ENCODE measurements at regions not wholly inside any gene's neighbourhood (a gene's known extent, or its start where the extent isn't known, plus 50 kb on each side); places are given as distances from the start of the nearest gene placed in this dataset.
"Not testable (repeated sequence)": the region's sequence is repeated elsewhere in the genome, so short reads cannot be mapped to it uniquely, and the experiment has no call there.

GRCh38 chr4:82247171-82247570 is 126.6 kb downstream of the HNRNPD start:
- Histone ChIP-seq H3K27me3 (ENCODE audit: control insufficient read depth, low read length) (no peaks in the 10 kb centered on the region), H3K4me1 (ENCODE audit: control insufficient read depth, low read length) (no peaks in the 10 kb centered on the region)
- TF ChIP-seq EZH2phosphoT487 (IDR thresholded peaks at IDR 0.05; ENCODE audit: borderline replicate concordance, low read length), result no peak
- no peak for TF ChIP-seq CTCF (IDR thresholded peaks at IDR 0.05; ENCODE audit: low read depth, low read length, poor library complexity, severe bottlenecking)

GRCh38 chr4:82241534-82241933 is 132.3 kb downstream of the HNRNPD start:
- TF ChIP-seq EZH2phosphoT487 (IDR thresholded peaks at IDR 0.05; ENCODE audit: borderline replicate concordance, low read length) (no peak), CTCF (IDR thresholded peaks at IDR 0.05; ENCODE audit: low read depth, low read length, poor library complexity, severe bottlenecking) (no peak)
- H3F3A ChIP-seq (ENCODE audit: control insufficient read depth, insufficient read depth), result no peaks in the 10 kb centered on the region
- H3K4me3 ChIP-seq (ENCODE audit: low read length), result no peak overlapping the region
- H3K79me2 ChIP-seq (ENCODE audit: control insufficient read depth, low read length), result no peaks in the 10 kb centered on the region
- H3K36me3 ChIP-seq (ENCODE audit: control insufficient read depth, low read length), result no peaks in the 10 kb centered on the region
- H3K27me3 ChIP-seq (ENCODE audit: control insufficient read depth, low read length), result no peaks in the 10 kb centered on the region
- no peaks in the 10 kb centered on the region for H3K4me1 ChIP-seq (ENCODE audit: control insufficient read depth, low read length)
- no peak overlapping the region for H3K27ac ChIP-seq (ENCODE audit: low read depth, low read length)
- H3K4me2 ChIP-seq (ENCODE audit: low read length), result no peak overlapping the region
- no peaks in the 10 kb centered on the region for H3K9me3 ChIP-seq (ENCODE audit: control insufficient read depth, insufficient read depth, low read length)
- H4K20me1 ChIP-seq (ENCODE audit: control insufficient read depth, insufficient read depth, low read depth, low read length), result no peaks in the 10 kb centered on the region
- no peaks in the 10 kb centered on the region for H3K9me2 ChIP-seq (replicated peaks; ENCODE audit: control insufficient read depth, low read length)

More at GRCh38 chr4:82247171-82247570, 126.6 kb downstream of the HNRNPD start:
- Histone ChIP-seq H3K27ac (ENCODE audit: low read depth, low read length) (no peak overlapping the region), H3K79me2 (ENCODE audit: control insufficient read depth, low read length) (no peaks in the 10 kb centered on the region), H3F3A (ENCODE audit: control insufficient read depth, insufficient read depth) (no peaks in the 10 kb centered on the region), H3K9me2 (replicated peaks; ENCODE audit: control insufficient read depth, low read length) (no peaks in the 10 kb centered on the region), H3K36me3 (ENCODE audit: control insufficient read depth, low read length) (no peaks in the 10 kb centered on the region), H3K4me3 (ENCODE audit: low read length) (no peak overlapping the region), H3K4me2 (ENCODE audit: low read length) (no peak overlapping the region), H3K9me3 (ENCODE audit: control insufficient read depth, insufficient read depth, low read length) (no peaks in the 10 kb centered on the region), H4K20me1 (ENCODE audit: control insufficient read depth, insufficient read depth, low read depth, low read length) (no peaks in the 10 kb centered on the region)

- no peaks in the 10 kb centered on the region for H3K9me2 ChIP-seq (replicated peaks; ENCODE audit: control insufficient read depth, low read length)
- H3K4me2 ChIP-seq (ENCODE audit: low read length), result no peak overlapping the region
- H3K27me3 ChIP-seq (ENCODE audit: control insufficient read depth, low read length), result no peaks in the 10 kb centered on the region
- TF ChIP-seq EZH2phosphoT487 (IDR thresholded peaks at IDR 0.05; ENCODE audit: borderline replicate concordance, low read length) (no peak), CTCF (IDR thresholded peaks at IDR 0.05; ENCODE audit: low read depth, low read length, poor library complexity, severe bottlenecking) (no peak)
- no peaks in the 10 kb centered on the region for H3K9me3 ChIP-seq (ENCODE audit: control insufficient read depth, insufficient read depth, low read length)
- H3K27ac ChIP-seq (ENCODE audit: low read depth, low read length), result no peak overlapping the region
- no peaks in the 10 kb centered on the region for H3K36me3 ChIP-seq (ENCODE audit: control insufficient read depth, low read length)
- no peaks in the 10 kb centered on the region for H3K79me2 ChIP-seq (ENCODE audit: control insufficient read depth, low read length)
- no peaks in the 10 kb centered on the region for H3K4me1 ChIP-seq (ENCODE audit: control insufficient read depth, low read length)
- H4K20me1 ChIP-seq (ENCODE audit: control insufficient read depth, insufficient read depth, low read depth, low read length), result no peaks in the 10 kb centered on the region
- no peaks in the 10 kb centered on the region for H3F3A ChIP-seq (ENCODE audit: control insufficient read depth, insufficient read depth)
- H3K4me3 ChIP-seq (ENCODE audit: low read length), result no peak overlapping the region
Observed at GRCh38 chr4:82240410-82240809, 133.4 kb downstream of the HNRNPD start.

GRCh38 chr4:82237142-82237541 is 136.6 kb downstream of the HNRNPD start:
- H3K4me1 ChIP-seq (ENCODE audit: control insufficient read depth, low read length); H3K27me3 ChIP-seq (ENCODE audit: control insufficient read depth, low read length); H3K79me2 ChIP-seq (ENCODE audit: control insufficient read depth, low read length); H3F3A ChIP-seq (ENCODE audit: control insufficient read depth, insufficient read depth); H3K36me3 ChIP-seq (ENCODE audit: control insufficient read depth, low read length); H3K27ac ChIP-seq (ENCODE audit: low read depth, low read length); H4K20me1 ChIP-seq (ENCODE audit: control insufficient read depth, insufficient read depth, low read depth, low read length); H3K4me3 ChIP-seq (ENCODE audit: low read length); H3K4me2 ChIP-seq (ENCODE audit: low read length); H3K9me2 ChIP-seq (replicated peaks; ENCODE audit: control insufficient read depth, low read length); H3K9me3 ChIP-seq (ENCODE audit: control insufficient read depth, insufficient read depth, low read length): not testable (repeated sequence)

Measured in DOHH2 (cell line).